ENCODE measurements at regions not wholly inside any gene's neighbourhood (a gene's known extent, or its start where the extent isn't known, plus 50 kb on each side); places are given as distances from the start of the nearest gene placed in this dataset.

DNA sequence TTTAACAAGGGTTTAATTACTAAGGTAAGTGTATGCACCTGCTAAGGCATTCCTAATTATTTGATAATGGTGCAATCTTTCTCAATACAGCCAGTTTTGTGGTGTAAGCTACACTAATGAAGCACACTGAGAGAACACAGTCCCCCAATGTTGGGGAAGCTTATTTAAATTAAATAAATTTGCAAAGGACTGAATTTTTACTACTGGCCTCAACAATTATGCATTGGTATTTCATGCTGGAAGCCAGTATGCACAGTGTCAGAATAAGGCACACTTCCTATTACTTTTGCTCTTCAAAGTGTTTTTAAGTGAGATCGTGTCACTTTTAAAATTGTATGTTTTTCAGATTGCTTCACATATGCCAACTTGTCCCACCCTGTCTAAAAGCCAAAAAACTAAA is 103.2 kb upstream of the ZNF521 start:
- ChIA-PET POLR2A (no interaction called here), RAD21 (ENCODE audit: low non-redundant PET in 1 of 2, low total read pairs in 2 of 2, uncharacterized antibody in 2 of 2, unreplicated experiment in 2 of 2) (no interaction called here), CTCF (no interaction called here)
- Histone ChIP-seq H3K27ac (ENCODE audit: low read depth, low read length) (no peak overlapping the region), H3K9ac (ENCODE audit: low read length) (no peak overlapping the region), H3K4me1 (ENCODE audit: control insufficient read depth in 1 of 2, insufficient read depth in 2 of 2, low read length in 2 of 2) (no peaks in the 10 kb centered on the region), H3K4me2 (ENCODE audit: low read length) (no peak overlapping the region), H3K79me2 (ENCODE audit: insufficient read depth, low read length) (no peaks in the 10 kb centered on the region), H2AFZ (ENCODE audit: low read depth, low read length, poor library complexity, severe bottlenecking) (no peak overlapping the region), H3K9me2 (ENCODE audit: insufficient read depth) (no peaks in the 10 kb centered on the region), H3K9me3 (ENCODE audit: control insufficient read depth in 1 of 2, insufficient read depth in 1 of 2, low read depth in 1 of 2, low read length in 2 of 2) (no peaks in the 10 kb centered on the region; a peak in 1 of 4 replicates), H3K36me3 (ENCODE audit: control insufficient read depth in 1 of 2, insufficient read depth in 2 of 2, low read length in 2 of 2) (no peaks in the 10 kb centered on the region), H3K4me3 (replicated peaks in 1 of 2; ENCODE audit: low read depth in 1 of 2, low read length in 2 of 2) (no peak overlapping the region), H3K27me3 (ENCODE audit: insufficient read depth, low read length) (no peaks in the 10 kb centered on the region), H4K20me1 (ENCODE audit: insufficient read depth) (no peaks in the 10 kb centered on the region)
- no peak for ATAC-seq
- BruUV-seq (replicated peaks), result no TSS peak
- DNase-seq (ENCODE audit: low read depth, low spot score), result no peak
- TF ChIP-seq ZNF274 (IDR thresholded peaks at IDR 0.05; ENCODE audit: low read depth, low read length) (no peak), RAD21 (IDR thresholded peaks at IDR 0.05; ENCODE audit: low read depth) (no peak), JUND (IDR thresholded peaks at IDR 0.05) (no peak), EGR1 (IDR thresholded peaks at IDR 0.05; ENCODE audit: low read depth) (no peak), SIN3A (IDR thresholded peaks at IDR 0.05; ENCODE audit: low read depth) (no peak), EZH2phosphoT487 (IDR thresholded peaks at IDR 0.05; ENCODE audit: borderline replicate concordance) (no peak), ELF1 (IDR thresholded peaks at IDR 0.05; ENCODE audit: borderline replicate concordance, low read depth) (no peak), EZH2 (IDR thresholded peaks at IDR 0.05) (no peak), SRF (IDR thresholded peaks at IDR 0.05; ENCODE audit: low read depth) (no peak), SP1 (IDR thresholded peaks at IDR 0.05; ENCODE audit: low read depth) (no peak), POLR2A (IDR thresholded peaks at IDR 0.05; ENCODE audit: borderline replicate concordance, extremely low read depth, insufficient read depth, insufficient read length) (no peak), ZFX (IDR thresholded peaks at IDR 0.05) (no peak), POLR2AphosphoS5 (IDR thresholded peaks at IDR 0.05; ENCODE audit: low read depth, low read length) (no peak), YY1 (IDR thresholded peaks at IDR 0.05; ENCODE audit: extremely low read depth, insufficient replicate concordance, low read depth, low read length) (no peak), CEBPB (IDR thresholded peaks at IDR 0.05; ENCODE audit: low read depth) (no peak), FOSL1 (IDR thresholded peaks at IDR 0.05; ENCODE audit: low read depth) (no peak)
- TF ChIP-seq, protein P1, sequence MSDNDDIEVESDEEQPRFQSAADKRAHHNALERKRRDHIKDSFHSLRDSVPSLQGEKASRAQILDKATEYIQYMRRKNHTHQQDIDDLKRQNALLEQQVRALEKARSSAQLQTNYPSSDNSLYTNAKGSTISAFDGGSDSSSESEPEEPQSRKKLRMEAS (IDR thresholded peaks at IDR 0.05), result no peak
- TF ChIP-seq, protein P2, sequence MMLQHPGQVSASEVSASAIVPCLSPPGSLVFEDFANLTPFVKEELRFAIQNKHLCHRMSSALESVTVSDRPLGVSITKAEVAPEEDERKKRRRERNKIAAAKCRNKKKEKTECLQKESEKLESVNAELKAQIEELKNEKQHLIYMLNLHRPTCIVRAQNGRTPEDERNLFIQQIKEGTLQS (IDR thresholded peaks at IDR 0.05), result no peak
- TF ChIP-seq, protein P3, sequence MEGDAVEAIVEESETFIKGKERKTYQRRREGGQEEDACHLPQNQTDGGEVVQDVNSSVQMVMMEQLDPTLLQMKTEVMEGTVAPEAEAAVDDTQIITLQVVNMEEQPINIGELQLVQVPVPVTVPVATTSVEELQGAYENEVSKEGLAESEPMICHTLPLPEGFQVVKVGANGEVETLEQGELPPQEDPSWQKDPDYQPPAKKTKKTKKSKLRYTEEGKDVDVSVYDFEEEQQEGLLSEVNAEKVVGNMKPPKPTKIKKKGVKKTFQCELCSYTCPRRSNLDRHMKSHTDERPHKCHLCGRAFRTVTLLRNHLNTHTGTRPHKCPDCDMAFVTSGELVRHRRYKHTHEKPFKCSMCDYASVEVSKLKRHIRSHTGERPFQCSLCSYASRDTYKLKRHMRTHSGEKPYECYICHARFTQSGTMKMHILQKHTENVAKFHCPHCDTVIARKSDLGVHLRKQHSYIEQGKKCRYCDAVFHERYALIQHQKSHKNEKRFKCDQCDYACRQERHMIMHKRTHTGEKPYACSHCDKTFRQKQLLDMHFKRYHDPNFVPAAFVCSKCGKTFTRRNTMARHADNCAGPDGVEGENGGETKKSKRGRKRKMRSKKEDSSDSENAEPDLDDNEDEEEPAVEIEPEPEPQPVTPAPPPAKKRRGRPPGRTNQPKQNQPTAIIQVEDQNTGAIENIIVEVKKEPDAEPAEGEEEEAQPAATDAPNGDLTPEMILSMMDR (IDR thresholded peaks at IDR 0.05 in 2 of 3, conservative IDR thresholded peaks at IDR 0.05 in 1 of 3; ENCODE audit: borderline replicate concordance in 1 of 3, insufficient read depth in 1 of 3, low read depth in 2 of 3, low read length in 2 of 3), result no peak
- TF ChIP-seq, protein P4, sequence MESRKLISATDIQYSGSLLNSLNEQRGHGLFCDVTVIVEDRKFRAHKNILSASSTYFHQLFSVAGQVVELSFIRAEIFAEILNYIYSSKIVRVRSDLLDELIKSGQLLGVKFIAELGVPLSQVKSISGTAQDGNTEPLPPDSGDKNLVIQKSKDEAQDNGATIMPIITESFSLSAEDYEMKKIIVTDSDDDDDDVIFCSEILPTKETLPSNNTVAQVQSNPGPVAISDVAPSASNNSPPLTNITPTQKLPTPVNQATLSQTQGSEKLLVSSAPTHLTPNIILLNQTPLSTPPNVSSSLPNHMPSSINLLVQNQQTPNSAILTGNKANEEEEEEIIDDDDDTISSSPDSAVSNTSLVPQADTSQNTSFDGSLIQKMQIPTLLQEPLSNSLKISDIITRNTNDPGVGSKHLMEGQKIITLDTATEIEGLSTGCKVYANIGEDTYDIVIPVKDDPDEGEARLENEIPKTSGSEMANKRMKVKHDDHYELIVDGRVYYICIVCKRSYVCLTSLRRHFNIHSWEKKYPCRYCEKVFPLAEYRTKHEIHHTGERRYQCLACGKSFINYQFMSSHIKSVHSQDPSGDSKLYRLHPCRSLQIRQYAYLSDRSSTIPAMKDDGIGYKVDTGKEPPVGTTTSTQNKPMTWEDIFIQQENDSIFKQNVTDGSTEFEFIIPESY (IDR thresholded peaks at IDR 0.05; ENCODE audit: extremely low read depth, insufficient replicate concordance, low read length), result no peak
- intact Hi-C loops (cut with micrococcal nuclease), result no loop called here

All from HCT116 (cell line).